K562 (cell line): ENCODE measurements at regions not wholly inside any gene's neighbourhood (a gene's known extent, or its start where the extent isn't known, plus 50 kb on each side); places are given as distances from the start of the nearest gene placed in this dataset.

Experiments used
- CHD4 ChIP-seq: fragments of 200-600 bp; sonication (generic); IDR thresholded peaks from 3 replicates; pipeline ENCODE4 v1.6.1; 2012; ENCODE audit warnings: low read depth, mild to moderate bottlenecking, mixed read lengths, low read length, inconsistent platforms; ENCODE audit not compliant: insufficient read depth, insufficient replicate concordance, poor library complexity, severe bottlenecking
- ELF1 ChIP-seq: fragments of 200-800 bp; sonication (Bioruptor generic); IDR thresholded peaks from 2 replicates; pipeline ENCODE4 v1.6.1; 2016; ENCODE audit warnings: missing genetic modification characterization, missing compliant biosample characterization
- ID3 ChIP-seq, 2 experiments: fragments of 250-450 bp in 1 of 2; fragments of 450-650 bp in 1 of 2; sonication (Bioruptor Pico) in 1 of 2; IDR thresholded peaks; 2 replicates each; pipeline versions ENCODE4 v1.6.1 to v1.8.0; 2016 to 2021; ENCODE audit warnings: mild to moderate bottlenecking in 2 of 2, moderate library complexity in 2 of 2, missing compliant biosample characterization in 1 of 2, missing genetic modification characterization in 1 of 2
- MCM2 ChIP-seq: fragments of 450-650 bp; IDR thresholded peaks from 2 replicates; pipeline ENCODE4 v1.6.1; 2017; ENCODE audit warnings: low read depth, mild to moderate bottlenecking
- MTA3 ChIP-seq: fragments of 450-650 bp; formaldehyde crosslinking; IDR thresholded peaks from 2 replicates; pipeline ENCODE4 v1.6.1; 2017; ENCODE audit warnings: mild to moderate bottlenecking, borderline replicate concordance
- NFRKB ChIP-seq: fragments of 450-650 bp; IDR thresholded peaks from 2 replicates; pipeline ENCODE4 v1.6.1; 2016; ENCODE audit warnings: low read depth
- PHF8 ChIP-seq: fragments of 200-600 bp; sonication (generic); IDR thresholded peaks from 2 replicates; pipeline ENCODE4 v1.6.1; 2012; ENCODE audit warnings: mixed run types, mild to moderate bottlenecking, inconsistent platforms, low read length, moderate library complexity, borderline replicate concordance
- SPI1 ChIP-seq: IDR thresholded peaks from 2 replicates; pipeline ENCODE4 v1.6.1; 2011; ENCODE audit warnings: low read depth, low read length, control low read depth, borderline replicate concordance
- SRF ChIP-seq, 2 experiments: fragments of 250-450, 450-650 bp in 1 of 2; sonication (Bioruptor Pico) in 1 of 2; sonication (generic) in 1 of 2; formaldehyde crosslinking; IDR thresholded peaks; 2 replicates each; pipeline versions ENCODE4 v1.5.0 to v1.5.1; 2020 to 2022; ENCODE audit warnings: mild to moderate bottlenecking in 1 of 2, missing genetic modification reagents in 1 of 2
- TCF3 ChIP-seq: sonication (generic); formaldehyde crosslinking; IDR thresholded peaks from 2 replicates; pipeline ENCODE4 v1.4.0; 2020; ENCODE audit warnings: mild to moderate bottlenecking, missing genetic modification reagents
- ZMIZ1 ChIP-seq, 2 experiments: fragments of 150-350 bp in 1 of 2; IDR thresholded peaks; 2 replicates each; pipeline ENCODE4 v1.6.1; 2012 to 2016; ENCODE audit warnings: low read depth in 2 of 2, low read length in 2 of 2, mild to moderate bottlenecking in 1 of 2, moderate library complexity in 1 of 2
- ZNF212 ChIP-seq: fragments of 450-650 bp; formaldehyde crosslinking; IDR thresholded peaks from 2 replicates; pipeline ENCODE4 v1.4.0; 2020; ENCODE audit warnings: mild to moderate bottlenecking
- ZNF696 ChIP-seq: fragments of 250-450 bp; sonication (Bioruptor Pico); conservative IDR thresholded peaks from 2 replicates; pipeline ENCODE4 v1.4.0; 2020; ENCODE audit warnings: mild to moderate bottlenecking, moderate library complexity
- TF ChIP-seq, protein P1 (sequence below): fragments of 450-650 bp; IDR thresholded peaks from 2 replicates; pipeline ENCODE4 v1.7.1; 2018; ENCODE audit warnings: mild to moderate bottlenecking, low read depth; ENCODE audit not compliant: partially characterized antibody
- TF ChIP-seq, protein P2 (sequence below): fragments of 450-650 bp; IDR thresholded peaks from 2 replicates; pipeline ENCODE4 v1.6.1; 2017; ENCODE audit warnings: antibody characterized with exemption, mild to moderate bottlenecking

DNA sequence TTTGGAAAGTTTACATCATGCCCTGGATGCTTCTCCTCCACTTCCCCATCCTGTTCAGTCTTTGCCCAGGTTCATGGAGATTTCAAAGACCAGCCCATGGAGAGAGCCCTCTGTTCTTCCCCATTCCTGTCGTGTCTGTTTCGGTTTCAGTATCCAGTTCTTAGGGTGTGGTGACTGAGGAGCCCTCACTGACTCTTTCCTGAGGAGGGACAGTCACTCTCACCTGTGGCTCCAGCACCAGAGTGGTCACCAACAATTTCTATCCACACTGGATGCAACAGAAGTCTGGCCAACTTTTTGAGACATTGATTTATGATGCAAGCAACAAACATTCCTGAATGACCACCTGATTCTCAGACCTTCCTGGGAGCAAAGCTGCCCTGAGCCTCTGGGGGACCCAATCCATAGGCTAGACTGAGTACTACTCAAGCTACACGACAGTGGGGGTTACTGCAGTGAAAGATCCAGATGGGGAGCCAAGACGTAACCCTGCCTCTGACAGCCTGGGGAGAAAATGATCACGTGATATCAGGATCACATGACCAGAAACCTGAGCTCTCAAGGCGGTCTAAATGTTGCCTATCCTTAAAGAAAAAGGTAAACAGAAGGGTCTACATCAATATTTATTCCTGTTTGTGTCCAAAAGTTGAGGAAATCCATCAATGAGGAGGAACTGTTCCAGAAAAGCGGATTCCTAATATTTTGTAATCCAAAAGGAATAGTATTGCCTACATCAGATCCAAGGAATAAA lies 76.2 kb upstream of the VPREB1 start (continued):
- TF ChIP-seq, protein P1, sequence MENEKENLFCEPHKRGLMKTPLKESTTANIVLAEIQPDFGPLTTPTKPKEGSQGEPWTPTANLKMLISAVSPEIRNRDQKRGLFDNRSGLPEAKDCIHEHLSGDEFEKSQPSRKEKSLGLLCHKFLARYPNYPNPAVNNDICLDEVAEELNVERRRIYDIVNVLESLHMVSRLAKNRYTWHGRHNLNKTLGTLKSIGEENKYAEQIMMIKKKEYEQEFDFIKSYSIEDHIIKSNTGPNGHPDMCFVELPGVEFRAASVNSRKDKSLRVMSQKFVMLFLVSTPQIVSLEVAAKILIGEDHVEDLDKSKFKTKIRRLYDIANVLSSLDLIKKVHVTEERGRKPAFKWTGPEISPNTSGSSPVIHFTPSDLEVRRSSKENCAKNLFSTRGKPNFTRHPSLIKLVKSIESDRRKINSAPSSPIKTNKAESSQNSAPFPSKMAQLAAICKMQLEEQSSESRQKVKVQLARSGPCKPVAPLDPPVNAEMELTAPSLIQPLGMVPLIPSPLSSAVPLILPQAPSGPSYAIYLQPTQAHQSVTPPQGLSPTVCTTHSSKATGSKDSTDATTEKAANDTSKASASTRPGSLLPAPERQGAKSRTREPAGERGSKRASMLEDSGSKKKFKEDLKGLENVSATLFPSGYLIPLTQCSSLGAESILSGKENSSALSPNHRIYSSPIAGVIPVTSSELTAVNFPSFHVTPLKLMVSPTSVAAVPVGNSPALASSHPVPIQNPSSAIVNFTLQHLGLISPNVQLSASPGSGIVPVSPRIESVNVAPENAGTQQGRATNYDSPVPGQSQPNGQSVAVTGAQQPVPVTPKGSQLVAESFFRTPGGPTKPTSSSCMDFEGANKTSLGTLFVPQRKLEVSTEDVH: no peak
- TF ChIP-seq ELF1 (tag): peak; percentile 63
- TF ChIP-seq ID3 (CRISPR knock-in tag; IDR thresholded peaks at IDR 0.05): no peak
- no peak for TF ChIP-seq ID3 (tag; IDR thresholded peaks at IDR 0.05)
- no peak for TF ChIP-seq TCF3 (CRISPR knock-in tag)
- TF ChIP-seq NFRKB: no peak; the same call in 1 of the 2 replicates
- TF ChIP-seq CHD4: no peak
- no peak for TF ChIP-seq SPI1
- TF ChIP-seq SRF (CRISPR knock-in tag; IDR thresholded peaks at IDR 0.05): peak; percentile 17 to 58; a peak in 2 of 4 replicates
- no peak for TF ChIP-seq PHF8
- 0 out of 2 replicates have a peak, but pooled peaks have one; percentile 24 for TF ChIP-seq ZNF696
- TF ChIP-seq MCM2: no peak
- TF ChIP-seq ZNF212 (CRISPR knock-in tag): peak; percentile 93
- TF ChIP-seq, protein P2, sequence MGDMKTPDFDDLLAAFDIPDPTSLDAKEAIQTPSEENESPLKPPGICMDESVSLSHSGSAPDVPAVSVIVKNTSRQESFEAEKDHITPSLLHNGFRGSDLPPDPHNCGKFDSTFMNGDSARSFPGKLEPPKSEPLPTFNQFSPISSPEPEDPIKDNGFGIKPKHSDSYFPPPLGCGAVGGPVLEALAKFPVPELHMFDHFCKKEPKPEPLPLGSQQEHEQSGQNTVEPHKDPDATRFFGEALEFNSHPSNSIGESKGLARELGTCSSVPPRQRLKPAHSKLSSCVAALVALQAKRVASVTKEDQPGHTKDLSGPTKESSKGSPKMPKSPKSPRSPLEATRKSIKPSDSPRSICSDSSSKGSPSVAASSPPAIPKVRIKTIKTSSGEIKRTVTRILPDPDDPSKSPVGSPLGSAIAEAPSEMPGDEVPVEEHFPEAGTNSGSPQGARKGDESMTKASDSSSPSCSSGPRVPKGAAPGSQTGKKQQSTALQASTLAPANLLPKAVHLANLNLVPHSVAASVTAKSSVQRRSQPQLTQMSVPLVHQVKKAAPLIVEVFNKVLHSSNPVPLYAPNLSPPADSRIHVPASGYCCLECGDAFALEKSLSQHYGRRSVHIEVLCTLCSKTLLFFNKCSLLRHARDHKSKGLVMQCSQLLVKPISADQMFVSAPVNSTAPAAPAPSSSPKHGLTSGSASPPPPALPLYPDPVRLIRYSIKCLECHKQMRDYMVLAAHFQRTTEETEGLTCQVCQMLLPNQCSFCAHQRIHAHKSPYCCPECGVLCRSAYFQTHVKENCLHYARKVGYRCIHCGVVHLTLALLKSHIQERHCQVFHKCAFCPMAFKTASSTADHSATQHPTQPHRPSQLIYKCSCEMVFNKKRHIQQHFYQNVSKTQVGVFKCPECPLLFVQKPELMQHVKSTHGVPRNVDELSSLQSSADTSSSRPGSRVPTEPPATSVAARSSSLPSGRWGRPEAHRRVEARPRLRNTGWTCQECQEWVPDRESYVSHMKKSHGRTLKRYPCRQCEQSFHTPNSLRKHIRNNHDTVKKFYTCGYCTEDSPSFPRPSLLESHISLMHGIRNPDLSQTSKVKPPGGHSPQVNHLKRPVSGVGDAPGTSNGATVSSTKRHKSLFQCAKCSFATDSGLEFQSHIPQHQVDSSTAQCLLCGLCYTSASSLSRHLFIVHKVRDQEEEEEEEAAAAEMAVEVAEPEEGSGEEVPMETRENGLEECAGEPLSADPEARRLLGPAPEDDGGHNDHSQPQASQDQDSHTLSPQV: no peak
- TF ChIP-seq ZMIZ1 (IDR thresholded peaks at IDR 0.05; ENCODE audit: low read depth in 2 of 2, low read length in 2 of 2): no peak
- peak; percentile 78; the same call in 1 of the 2 replicates for TF ChIP-seq MTA3
